ENCODE measurements at regions not wholly inside any gene's neighbourhood (a gene's known extent, or its start where the extent isn't known, plus 50 kb on each side); places are given as distances from the start of the nearest gene placed in this dataset.

DNA sequence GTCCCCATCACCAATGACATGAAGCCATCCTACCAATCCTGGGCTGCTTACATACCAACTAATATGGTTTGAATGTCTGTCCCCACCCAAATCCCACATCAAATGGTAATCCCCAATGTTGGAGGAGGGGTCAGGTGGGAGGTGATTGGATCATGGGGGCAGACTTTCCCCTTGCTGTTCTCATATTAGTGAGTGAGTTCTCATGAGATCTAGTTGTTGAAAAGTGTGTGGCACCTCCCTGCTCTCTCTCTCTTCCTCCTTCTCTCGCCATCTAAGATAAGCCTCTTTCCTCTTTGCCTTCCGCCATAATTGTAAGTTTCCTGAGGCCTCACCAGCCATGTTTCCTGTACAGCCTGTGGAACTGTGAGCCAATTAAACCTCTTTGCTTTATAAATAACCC is 53.6 kb upstream of the FAM124A start:
- no peak for DNase-seq (ENCODE audit: low read depth, low spot score)
- dilution Hi-C loops (cut with MboI; ENCODE audit: extremely low pct_ligation_motif_present, low sequenced_read_pairs): no loop called here
- no peaks in the 10 kb centered on the region for H3K4me1 ChIP-seq (ENCODE audit: control insufficient read depth, extremely low read depth, insufficient read depth, low read length)
- H3K4me3 ChIP-seq (replicated peaks in 1 of 3; ENCODE audit: insufficient read depth in 1 of 3, low read depth in 1 of 3, low read length in 3 of 3): no peak overlapping the region
- peaks cover 3 to 5% of the 10 kb centered on the region in 2 experiments for H3K27me3 ChIP-seq (ENCODE audit: control insufficient read depth in 2 of 2, insufficient read depth in 2 of 2, low read length in 2 of 2)
- H3K36me3 ChIP-seq (ENCODE audit: control insufficient read depth in 2 of 2, extremely low read depth in 1 of 2, insufficient read depth in 2 of 2, low read length in 2 of 2): no peaks in the 10 kb centered on the region
- intact Hi-C loops (cut with micrococcal nuclease): no loop called here
- no peak for FAIRE-seq
- H3K9ac ChIP-seq (replicated peaks; ENCODE audit: extremely low read depth, insufficient read depth, low read length): no peak overlapping the region
- CTCF ChIA-PET: no interaction called here
- no peaks in the 10 kb centered on the region for H3K79me2 ChIP-seq (ENCODE audit: control insufficient read depth, insufficient read depth, low read length)
- H4K20me1 ChIP-seq (replicated peaks; ENCODE audit: control insufficient read depth, extremely low read depth, insufficient read depth, low read length): no peaks in the 10 kb centered on the region
- H3K9me3 ChIP-seq (replicated peaks; ENCODE audit: control insufficient read depth, insufficient read depth, low read length): no peaks in the 10 kb centered on the region
- no TSS peak for BruUV-seq (replicated peaks)
- TF ChIP-seq, protein P1, sequence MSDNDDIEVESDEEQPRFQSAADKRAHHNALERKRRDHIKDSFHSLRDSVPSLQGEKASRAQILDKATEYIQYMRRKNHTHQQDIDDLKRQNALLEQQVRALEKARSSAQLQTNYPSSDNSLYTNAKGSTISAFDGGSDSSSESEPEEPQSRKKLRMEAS (IDR thresholded peaks at IDR 0.05; ENCODE audit: insufficient read depth, insufficient read length): no peak
- TF ChIP-seq POLR2AphosphoS5 (IDR thresholded peaks at IDR 0.05; ENCODE audit: insufficient read depth, low read depth, low read length) (no peak), JUN (IDR thresholded peaks at IDR 0.05; ENCODE audit: borderline replicate concordance, insufficient read depth, insufficient read length, low read depth) (no peak), MYC (IDR thresholded peaks at IDR 0.05; ENCODE audit: low read depth, low read length) (no peak), FOS (IDR thresholded peaks at IDR 0.05; ENCODE audit: borderline replicate concordance, insufficient read depth, low read length) (no peak), POLR2A (IDR thresholded peaks at IDR 0.05; ENCODE audit: low read depth, low read length) (no peak), GATA2 (IDR thresholded peaks at IDR 0.05; ENCODE audit: insufficient read depth, insufficient read length, low read depth, low read length) (no peak), CTCF (IDR thresholded peaks at IDR 0.05; ENCODE audit: extremely low read depth in 1 of 2, insufficient read depth in 1 of 2, low read depth in 1 of 2, low read length in 2 of 2) (no peak), EZH2 (IDR thresholded peaks at IDR 0.05; ENCODE audit: borderline replicate concordance, low read depth, low read length, severe bottlenecking) (no peak)
- H3K4me2 ChIP-seq (ENCODE audit: insufficient read depth, low read length): no peak overlapping the region
- H2AFZ ChIP-seq (ENCODE audit: low read depth, low read length): no peak overlapping the region
- H3K27ac ChIP-seq (ENCODE audit: insufficient read depth, low read depth, low read length): no peak overlapping the region
- POLR2A ChIA-PET: no interaction called here
- H3K9me1 ChIP-seq (replicated peaks; ENCODE audit: control insufficient read depth, extremely low read depth, insufficient read depth, low read length): no peaks in the 10 kb centered on the region

Data from endothelial cell of umbilical vein (primary cell).